GM10266 (cell line): ENCODE measurements at regions not wholly inside any gene's neighbourhood (a gene's known extent, or its start where the extent isn't known, plus 50 kb on each side); places are given as distances from the start of the nearest gene placed in this dataset.

Experiments used
- DNase-seq: peaks from one replicate; pipeline ENCODE4 v3.0.0; 2012; ENCODE audit errors: extremely low spot score
- CTCF ChIP-seq: IDR thresholded peaks from 2 replicates; pipeline ENCODE4 v1.5.1; 2012; ENCODE audit warnings: mild to moderate bottlenecking, low read depth; ENCODE audit not compliant: control insufficient read depth, insufficient read depth; ENCODE audit errors: missing control alignments

- no peak for DNase-seq
- no peak for TF ChIP-seq CTCF
Observed at GRCh38 chr14:47899685-47900084, 224.3 kb upstream of the MDGA2 start.

- TF ChIP-seq CTCF: no peak
- DNase-seq: no peak
Observed at GRCh38 chr14:47874350-47874749, 198.9 kb upstream of the MDGA2 start.

- no peak for TF ChIP-seq CTCF
Observed at GRCh38 chr14:47872588-47872987, 197.2 kb upstream of the MDGA2 start.

GRCh38 chr14:47863441-47863840 is 188.0 kb upstream of the MDGA2 start:
- DNase-seq: no peak
- no peak for TF ChIP-seq CTCF

More at GRCh38 chr14:47872588-47872987, 197.2 kb upstream of the MDGA2 start:
- no peak for DNase-seq

- DNase-seq: no peak
- no peak for TF ChIP-seq CTCF
Observed at GRCh38 chr14:47857646-47858045, 182.2 kb upstream of the MDGA2 start.

GRCh38 chr14:47852278-47852677 is 176.9 kb upstream of the MDGA2 start:
- no peak for TF ChIP-seq CTCF
- DNase-seq: no peak

GRCh38 chr14:47846008-47846407 is 170.6 kb upstream of the MDGA2 start:
- DNase-seq: no peak
- no peak for TF ChIP-seq CTCF
